C4-2B (cell line): ENCODE measurements at regions not wholly inside any gene's neighbourhood (a gene's known extent, or its start where the extent isn't known, plus 50 kb on each side); places are given as distances from the start of the nearest gene placed in this dataset.

ENCODE experiments used
- CTCF ChIP-seq: fragments of 450-650 bp; conservative IDR thresholded peaks from 2 replicates; pipeline ENCODE4 v1.5.1; 2017; ENCODE audit warnings: mild to moderate bottlenecking
- ZFX ChIP-seq: fragments of 450-650 bp; IDR thresholded peaks from 2 replicates; pipeline ENCODE4 v1.6.1; 2017

- TF ChIP-seq CTCF (no peak), ZFX (no peak)
These were observed 152.4 kb upstream of the SPIN4 start for GRCh38 chrX:63503541-63503940.
